ENCODE measurements at regions not wholly inside any gene's neighbourhood (a gene's known extent, or its start where the extent isn't known, plus 50 kb on each side); places are given as distances from the start of the nearest gene placed in this dataset.

- TF ChIP-seq CTCF (IDR thresholded peaks at IDR 0.05) (no peak), POLR2A (IDR thresholded peaks at IDR 0.05) (no peak)
Observed at GRCh38 chr11:115963156-115963555, 458.9 kb upstream of the CADM1 start.
